ENCODE measurements at regions not wholly inside any gene's neighbourhood (a gene's known extent, or its start where the extent isn't known, plus 50 kb on each side); places are given as distances from the start of the nearest gene placed in this dataset.

DNA sequence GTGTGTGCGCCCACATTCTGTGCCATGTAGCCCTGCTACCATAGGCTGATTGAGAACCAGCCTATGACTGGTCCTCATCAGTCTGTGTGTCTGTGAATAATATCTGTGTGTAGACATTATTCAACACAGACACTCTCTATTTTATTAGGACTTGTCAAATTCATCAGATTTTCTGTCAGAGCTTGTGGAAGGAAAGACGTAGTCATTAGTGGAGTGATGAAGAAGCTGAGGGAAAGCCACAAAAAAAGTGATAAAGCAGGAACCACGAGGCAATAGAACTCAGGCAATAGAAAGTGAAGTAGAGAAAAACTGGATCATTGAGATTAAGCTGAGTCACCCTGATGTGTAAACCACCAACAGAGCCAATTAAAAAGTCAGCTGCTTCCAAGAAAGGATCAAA lies 122.2 kb upstream of the MARCKS start:
- TF ChIP-seq, protein P1, sequence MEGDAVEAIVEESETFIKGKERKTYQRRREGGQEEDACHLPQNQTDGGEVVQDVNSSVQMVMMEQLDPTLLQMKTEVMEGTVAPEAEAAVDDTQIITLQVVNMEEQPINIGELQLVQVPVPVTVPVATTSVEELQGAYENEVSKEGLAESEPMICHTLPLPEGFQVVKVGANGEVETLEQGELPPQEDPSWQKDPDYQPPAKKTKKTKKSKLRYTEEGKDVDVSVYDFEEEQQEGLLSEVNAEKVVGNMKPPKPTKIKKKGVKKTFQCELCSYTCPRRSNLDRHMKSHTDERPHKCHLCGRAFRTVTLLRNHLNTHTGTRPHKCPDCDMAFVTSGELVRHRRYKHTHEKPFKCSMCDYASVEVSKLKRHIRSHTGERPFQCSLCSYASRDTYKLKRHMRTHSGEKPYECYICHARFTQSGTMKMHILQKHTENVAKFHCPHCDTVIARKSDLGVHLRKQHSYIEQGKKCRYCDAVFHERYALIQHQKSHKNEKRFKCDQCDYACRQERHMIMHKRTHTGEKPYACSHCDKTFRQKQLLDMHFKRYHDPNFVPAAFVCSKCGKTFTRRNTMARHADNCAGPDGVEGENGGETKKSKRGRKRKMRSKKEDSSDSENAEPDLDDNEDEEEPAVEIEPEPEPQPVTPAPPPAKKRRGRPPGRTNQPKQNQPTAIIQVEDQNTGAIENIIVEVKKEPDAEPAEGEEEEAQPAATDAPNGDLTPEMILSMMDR (IDR thresholded peaks at IDR 0.05), result no peak
- TF ChIP-seq, protein P2, sequence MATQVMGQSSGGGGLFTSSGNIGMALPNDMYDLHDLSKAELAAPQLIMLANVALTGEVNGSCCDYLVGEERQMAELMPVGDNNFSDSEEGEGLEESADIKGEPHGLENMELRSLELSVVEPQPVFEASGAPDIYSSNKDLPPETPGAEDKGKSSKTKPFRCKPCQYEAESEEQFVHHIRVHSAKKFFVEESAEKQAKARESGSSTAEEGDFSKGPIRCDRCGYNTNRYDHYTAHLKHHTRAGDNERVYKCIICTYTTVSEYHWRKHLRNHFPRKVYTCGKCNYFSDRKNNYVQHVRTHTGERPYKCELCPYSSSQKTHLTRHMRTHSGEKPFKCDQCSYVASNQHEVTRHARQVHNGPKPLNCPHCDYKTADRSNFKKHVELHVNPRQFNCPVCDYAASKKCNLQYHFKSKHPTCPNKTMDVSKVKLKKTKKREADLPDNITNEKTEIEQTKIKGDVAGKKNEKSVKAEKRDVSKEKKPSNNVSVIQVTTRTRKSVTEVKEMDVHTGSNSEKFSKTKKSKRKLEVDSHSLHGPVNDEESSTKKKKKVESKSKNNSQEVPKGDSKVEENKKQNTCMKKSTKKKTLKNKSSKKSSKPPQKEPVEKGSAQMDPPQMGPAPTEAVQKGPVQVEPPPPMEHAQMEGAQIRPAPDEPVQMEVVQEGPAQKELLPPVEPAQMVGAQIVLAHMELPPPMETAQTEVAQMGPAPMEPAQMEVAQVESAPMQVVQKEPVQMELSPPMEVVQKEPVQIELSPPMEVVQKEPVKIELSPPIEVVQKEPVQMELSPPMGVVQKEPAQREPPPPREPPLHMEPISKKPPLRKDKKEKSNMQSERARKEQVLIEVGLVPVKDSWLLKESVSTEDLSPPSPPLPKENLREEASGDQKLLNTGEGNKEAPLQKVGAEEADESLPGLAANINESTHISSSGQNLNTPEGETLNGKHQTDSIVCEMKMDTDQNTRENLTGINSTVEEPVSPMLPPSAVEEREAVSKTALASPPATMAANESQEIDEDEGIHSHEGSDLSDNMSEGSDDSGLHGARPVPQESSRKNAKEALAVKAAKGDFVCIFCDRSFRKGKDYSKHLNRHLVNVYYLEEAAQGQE (IDR thresholded peaks at IDR 0.05; ENCODE audit: insufficient read depth in 1 of 2, low read depth in 2 of 2, low read length in 1 of 2), result no peak
- TF ChIP-seq POLR2AphosphoS5 (IDR thresholded peaks at IDR 0.05; ENCODE audit: low read depth, low read length), result no peak
- TF ChIP-seq SIN3A (IDR thresholded peaks at IDR 0.05; ENCODE audit: borderline replicate concordance, insufficient read depth, low read depth, low read length), result no peak
